NCI-H2107 treated with DMSO at 0.1 percent for 48 hours (cell line): ENCODE measurements at regions not wholly inside any gene's neighbourhood (a gene's known extent, or its start where the extent isn't known, plus 50 kb on each side); places are given as distances from the start of the nearest gene placed in this dataset.

Experiments used
- DNase-seq: peaks from one replicate; lab custom pipeline; 2025; ENCODE audit not compliant: unreplicated experiment; lab: John Stamatoyannopoulos, UW

DNA sequence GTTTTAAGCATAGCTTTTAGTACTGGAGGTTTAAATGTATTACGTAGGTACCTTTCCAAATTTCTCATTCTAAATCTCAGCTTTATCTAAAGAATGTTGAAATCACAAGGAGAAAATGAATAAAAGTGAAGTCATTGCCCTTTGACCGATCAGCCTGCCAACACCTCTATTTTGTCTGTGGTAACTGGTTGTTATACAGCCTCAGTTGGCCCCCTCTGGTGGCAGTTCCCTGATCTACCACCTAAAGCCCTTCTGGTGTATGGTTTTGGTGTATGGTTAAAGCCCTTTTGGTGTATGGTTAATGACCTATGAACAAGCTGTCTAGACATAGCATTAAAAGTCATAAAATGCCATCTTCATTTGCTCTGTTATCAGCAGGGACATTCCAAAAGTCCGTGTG, 378.2 kb upstream of the AZI2 start:
- peak; percentile 57 for DNase-seq

DNA sequence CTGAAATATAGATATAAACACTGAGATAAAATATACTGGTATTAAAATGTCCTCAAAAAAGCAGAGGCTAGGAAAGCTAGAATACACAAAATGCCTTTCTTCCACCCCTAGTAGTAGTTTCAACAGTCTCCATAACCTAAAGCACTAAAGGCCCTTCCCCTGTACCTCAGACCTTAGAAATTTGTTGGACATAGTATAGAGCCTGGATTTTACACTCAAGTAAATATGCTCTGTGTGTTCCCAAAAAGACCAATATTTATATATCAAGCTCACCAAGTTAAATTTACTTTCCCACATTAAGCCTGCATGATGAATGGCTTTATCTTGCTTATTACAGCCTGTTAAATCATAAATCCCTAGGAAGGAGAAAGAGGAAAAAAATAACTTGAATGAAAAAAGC, 378.7 kb upstream of the AZI2 start:
- DNase-seq, result no peak

DNA sequence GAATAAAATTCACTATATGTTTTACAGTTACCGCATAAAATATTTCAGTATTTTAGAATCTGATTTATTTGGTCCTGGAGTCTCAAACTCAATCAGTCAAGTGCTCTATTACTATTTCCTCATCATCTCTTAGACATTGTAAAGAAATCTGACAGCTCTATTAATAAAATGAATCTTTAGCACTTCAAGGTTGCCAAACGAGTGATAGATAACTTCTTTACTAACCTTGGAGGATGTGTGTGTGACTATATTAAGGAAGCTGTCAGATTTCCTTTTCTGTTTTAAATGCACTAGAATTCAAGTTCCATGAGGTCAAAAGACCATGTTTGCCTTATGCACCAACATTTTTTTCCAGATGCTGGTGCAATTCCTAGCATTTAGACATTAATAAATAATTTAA, 389.8 kb upstream of the AZI2 start:
- DNase-seq, result no peak

DNA sequence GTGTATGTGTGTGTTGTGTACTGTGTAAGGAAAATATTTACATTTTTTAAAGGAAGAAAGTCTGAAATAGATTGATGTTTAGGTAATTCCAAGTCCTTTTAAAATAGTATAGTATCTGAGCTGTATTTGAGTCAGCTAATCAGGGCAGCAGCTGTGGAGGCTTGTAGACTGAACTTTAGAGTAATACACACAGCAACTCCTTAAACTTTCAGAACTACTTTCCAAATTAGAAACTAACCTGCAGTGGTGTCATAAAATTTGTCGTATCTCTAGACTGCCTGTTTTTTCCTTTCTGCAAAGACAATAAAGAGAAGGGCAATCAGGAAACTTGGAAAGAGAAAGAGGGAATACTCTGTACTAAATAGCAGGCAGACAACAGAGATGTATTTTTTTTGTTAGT, 391.0 kb upstream of the AZI2 start:
- no peak for DNase-seq

DNA sequence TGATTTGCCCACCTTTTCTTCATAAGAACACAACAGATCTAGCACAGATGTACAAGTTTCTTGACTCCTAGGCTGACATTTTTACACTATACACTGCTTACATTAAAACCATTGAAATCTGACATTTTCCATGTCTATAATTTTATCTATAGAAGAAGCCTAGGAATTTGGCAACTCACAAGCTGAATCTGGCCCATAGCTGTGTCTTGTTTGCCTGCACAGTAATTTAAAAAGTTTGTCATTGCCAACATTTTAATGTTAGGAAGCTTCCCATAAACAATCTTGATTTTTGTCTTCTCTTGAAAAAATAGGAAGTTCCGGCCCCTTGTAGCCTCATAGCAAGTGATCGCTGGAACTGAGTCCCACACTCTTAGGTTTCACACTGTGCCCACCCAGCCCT, 394.6 kb upstream of the AZI2 start:
- DNase-seq, result no peak

DNA sequence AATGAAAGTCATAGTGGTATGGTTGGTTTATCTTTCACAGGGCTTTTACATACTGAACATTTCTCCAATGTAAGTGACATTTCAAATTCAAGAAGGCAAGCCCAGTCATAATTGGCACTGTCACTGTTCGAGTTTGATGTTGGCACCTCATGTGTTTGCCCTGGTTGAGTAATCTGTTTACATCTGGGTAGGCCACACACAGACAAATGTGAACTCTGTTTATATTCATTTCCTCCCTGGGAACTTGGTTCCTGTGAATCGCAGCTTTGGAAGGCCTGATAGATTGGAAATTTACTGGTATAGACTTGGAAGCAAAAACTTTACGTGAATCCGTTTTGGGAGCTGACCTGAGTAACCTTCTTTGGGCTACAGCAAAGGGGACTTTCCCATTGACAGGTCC, 395.2 kb upstream of the AZI2 start:
- no peak for DNase-seq

DNA sequence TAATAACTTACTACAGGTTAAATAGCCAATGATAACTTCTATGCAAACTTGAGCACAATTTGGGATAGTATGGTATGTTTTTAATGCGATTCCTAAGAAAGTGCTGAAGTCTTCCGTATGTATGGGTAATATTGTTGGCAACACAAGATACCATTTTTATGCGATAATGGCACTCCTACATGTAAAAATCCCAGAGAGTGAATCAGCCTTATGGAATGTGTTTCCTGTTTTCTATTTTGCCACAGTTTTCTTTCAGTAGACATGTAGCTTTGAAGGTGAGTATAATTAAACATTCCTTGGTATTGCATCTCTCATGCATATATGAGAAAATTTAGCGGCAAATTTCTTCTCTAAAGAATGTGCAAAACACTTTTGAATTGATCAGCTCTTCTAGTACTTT, 396.8 kb upstream of the AZI2 start:
- no peak for DNase-seq

DNA sequence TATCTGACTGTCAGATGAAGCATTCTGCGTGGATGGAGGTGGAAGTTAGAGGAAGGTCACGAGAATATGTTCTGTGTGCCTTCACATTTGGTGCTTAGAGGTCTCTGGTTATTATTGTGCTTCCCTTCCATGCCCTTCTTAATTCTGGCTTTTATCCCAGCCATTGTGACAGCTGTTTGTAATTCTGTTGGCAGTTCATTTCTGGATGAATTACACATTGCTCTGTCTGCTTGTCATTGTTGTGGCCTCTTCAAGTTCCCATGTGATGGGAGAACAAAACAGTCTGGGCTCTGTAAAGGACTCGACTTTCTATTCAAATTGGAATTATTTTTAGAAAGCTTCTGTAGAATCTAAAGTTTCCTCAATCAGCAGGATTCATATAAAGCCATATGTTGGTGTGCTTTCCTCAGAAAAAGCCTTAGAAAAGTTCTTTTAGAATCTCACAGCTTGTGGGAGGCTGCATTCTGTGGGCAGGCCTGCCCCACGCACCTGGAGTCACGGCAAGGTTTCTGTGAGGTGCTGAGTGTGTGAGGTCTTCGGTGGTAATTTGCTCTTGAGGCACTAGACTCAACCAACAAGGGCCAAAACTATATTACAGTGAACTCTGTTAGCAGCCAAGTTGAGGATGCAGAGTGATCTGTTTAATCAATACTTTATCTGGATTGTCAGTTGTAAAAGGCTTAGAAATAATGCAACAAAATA, 397.4 kb upstream of the AZI2 start:
- peak; percentile 2 for DNase-seq

DNA sequence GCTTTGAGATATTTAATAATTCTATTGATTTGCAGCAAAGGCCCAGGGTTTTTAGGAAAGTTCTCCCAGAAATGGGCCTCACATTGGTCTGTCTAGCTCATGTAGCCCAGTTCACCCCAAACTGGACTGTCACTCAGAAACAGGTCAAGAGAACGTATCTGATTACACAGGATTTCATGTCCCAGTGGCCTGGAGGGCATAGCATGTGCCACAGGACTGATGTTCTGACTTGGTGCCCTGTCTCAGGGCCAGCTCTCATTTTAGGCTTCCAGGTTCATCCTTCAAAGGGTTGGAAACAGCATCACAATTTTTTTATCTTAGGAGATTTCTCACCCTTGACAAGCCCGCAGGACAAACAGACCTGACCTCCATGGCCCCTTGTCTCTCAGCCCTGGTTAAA, 398.4 kb upstream of the AZI2 start:
- no peak for DNase-seq

DNA sequence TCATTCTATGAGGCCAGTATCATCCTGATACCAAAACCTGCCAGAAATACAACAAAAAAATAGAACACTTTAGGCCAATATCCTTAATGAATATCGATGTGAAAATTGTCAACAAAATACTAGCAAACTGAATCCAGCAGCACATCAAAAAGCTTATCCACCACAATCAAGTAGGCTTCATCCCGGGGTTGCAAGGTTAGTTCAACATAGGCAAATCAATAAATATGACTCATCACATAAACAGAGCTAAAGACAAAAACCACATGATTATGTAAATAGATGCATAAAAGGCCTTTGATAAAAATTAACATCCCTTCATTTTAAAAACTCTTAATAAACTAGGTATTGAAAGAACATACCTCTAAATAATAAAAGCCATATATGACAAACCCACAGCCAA, 403.2 kb upstream of the AZI2 start:
- DNase-seq, result no peak

DNA sequence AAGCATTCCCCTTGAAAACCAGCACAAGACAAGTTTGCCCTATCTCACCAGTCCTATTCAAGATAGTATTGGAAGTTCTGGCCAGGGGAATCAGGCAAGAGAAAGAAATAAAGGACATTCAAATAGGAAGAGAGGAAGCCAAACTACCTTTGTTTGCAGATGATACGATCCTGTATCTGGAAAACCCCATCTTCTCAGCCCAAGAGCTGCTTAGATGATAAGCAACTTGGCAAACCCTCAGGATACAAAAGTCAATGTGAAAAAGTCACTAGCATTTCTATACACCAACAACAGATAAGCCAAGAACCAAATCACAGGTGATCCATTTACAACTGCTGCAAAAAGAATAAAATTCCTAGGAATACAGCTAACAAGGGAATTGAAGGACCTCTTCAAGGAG, 403.7 kb upstream of the AZI2 start:
- DNase-seq, result no peak

DNA sequence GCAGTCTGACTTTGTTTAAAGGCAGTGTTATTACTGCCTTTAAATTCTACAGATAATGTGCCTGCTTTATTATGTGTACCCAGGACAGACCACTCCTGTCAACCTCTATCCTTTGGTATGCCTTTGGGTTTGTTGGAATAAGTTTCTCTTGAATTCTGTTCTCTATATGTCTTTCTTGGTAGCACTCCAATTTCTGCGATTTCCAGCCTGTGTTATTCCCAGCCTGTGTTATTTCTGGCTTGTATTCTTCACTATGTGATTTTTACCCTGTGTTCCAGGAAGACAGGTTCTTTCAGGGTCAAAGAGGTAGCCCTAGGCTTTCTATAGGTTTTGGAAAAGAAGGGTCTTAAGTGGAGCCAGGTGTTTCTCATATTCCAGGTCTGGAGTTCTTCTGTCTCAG, 407.4 kb upstream of the AZI2 start:
- DNase-seq, result no peak

DNA sequence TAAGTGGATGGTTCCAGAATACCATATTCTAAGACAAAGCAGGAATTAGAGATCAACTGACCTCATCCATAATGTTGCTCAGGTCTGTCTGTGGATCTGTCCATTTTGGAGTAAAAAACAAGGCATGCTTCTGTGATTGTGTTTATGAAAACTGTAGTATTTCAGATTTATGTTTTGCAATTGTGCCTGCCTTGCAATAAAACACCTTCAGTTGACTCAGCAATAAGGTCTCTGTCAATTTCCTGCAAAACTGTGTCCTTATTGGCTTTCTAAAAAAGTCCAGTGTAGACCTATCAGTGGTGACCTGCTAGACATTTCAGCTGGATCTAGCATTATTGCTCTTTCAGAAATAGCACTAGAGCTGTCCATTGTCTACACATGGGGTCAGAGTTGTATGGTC, 409.5 kb upstream of the AZI2 start:
- DNase-seq, result no peak

DNA sequence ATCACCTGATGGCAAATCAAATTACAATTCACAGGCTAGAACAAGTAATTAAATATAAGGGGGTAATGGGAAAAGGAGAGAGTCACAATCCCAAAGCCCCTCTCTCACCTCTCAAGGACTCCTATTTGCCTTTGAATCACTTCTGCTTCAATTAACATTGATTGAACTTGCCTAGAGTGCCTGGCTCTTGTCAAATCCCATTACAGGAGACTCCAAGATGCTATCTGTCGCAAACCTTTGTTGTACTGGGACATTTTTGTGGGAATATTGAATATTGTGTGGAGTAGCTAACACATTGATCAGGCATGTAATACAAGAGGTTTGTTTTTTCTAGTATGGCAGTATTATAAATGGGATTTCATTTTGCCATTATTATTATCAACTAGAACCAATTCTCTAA, 412.8 kb upstream of the AZI2 start:
- DNase-seq, result no peak

DNA sequence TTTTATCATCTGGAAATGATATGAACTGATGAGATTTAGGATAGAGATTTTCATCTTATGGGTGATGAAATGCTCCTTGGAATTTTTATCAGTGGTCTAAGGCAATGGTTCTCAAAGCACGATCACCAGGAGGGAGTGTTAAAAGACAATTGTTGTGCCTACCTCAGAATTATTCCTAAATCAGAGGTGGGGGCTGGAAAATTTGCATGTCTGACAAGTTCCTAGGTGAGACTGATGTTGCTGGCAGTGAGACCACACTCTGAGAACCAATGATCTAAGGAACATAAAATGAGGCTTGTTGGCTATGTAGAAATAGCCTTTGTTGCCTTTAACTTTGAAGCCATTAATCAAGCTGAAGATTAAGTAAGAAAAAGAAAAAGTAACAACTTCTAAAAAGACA, 416.6 kb upstream of the AZI2 start:
- no peak for DNase-seq

DNA sequence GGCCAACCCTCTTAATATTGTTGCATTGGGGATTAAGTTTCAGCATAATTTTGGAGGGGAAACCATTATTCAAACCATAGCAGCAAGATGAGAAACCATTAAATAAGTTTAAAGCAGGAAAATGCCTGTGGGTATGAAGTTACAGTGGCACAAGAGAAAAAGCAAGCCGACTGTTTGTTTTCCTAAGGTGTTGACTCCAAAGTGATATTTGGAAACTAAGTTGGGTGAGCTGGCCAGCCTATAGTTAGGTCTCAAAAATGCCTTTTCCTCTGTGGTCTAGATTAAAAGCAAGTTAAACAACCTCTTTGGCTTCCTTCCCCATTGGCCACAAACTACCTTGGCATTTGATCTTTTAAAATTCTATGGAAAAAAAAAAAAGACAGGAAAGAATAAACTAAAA, 419.8 kb upstream of the AZI2 start:
- DNase-seq, result no peak

DNA sequence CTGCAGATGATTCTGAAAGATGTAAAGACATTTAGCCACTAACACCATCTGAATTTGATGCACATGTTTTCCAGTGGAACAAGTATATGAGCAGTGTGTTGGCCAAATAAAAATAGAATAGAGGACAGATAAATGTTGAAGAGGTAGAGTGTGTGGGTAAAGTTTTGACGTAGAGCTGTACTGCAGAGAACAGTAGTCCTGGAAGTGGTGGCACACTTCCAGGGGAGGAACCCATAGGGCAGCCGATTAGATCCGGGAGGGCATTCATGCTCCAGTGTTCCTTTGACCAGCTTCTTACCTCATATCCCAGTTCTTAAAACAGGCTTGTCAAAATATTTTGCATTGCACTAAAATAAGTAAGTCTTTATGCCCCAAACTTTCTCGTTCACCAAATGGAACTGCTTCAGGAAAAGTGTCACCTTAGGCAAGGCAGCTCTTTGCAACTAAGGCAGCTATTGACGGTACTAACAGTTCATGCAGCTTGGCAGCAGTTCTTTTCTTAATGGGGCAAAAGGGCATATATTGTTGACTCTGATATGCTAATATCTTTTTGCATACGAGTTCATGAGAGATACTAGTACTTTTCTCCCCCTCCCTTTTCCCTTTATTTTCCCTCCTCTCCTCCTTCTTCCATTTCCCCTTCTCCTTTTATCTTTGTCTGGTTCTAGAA, 429.3 kb upstream of the AZI2 start:
- DNase-seq, result no peak

DNA sequence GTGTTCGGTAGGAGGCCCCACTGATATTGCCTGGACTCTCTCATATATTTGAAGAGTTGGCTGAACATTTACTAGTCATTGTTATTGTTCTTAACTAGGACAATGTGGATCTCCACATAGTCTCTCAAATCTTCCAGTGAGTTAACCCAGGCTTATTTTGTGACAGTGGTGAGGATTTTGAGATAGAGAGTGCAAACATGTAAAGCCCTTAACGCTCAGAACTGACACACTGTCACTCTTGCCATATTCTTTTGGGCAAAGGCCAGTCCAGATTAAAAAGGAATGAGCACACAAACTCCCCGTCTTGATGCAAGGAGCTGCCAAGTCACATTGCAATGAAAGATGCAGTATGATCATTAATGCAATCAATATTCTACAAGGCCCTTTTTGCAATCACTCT, 431.9 kb upstream of the AZI2 start:
- DNase-seq, result no peak

DNA sequence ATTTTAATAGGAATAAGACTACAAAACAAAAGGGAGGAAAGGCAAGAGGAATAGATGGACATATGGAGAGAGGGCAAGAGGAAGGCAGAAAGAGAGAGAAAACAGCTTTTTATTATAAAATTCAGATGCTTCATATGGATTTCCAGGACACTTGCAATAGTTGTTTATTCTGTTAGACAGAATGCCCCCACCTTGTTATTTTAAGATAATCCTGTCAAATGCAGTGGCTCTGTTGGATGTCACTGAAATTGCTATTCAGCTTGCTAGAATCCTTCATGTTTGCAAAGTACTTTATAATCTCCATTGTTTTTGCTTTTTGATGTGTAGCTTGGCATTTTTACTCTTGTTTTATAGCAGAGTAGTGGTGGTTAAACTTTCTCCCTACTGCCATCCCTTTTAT, 432.4 kb upstream of the AZI2 start:
- DNase-seq, result no peak

DNA sequence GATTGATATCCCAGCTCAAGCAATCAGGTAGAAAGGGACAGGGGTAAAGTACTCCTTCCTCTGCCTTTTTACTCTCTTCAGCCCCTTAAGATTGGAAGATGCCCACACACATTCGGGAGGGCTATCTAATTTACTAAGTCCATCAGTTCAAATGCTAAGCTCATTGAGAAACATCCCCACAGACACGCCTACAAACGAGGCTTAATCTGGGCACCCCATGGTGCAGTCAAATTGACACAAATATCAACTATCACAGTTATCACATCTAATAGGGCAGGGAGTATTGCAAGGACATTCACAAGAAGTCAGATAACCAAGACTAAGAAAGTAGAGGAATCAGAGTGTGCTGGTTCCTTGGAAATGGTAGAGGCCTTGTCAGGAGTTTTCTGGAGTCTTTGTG, 437.8 kb upstream of the AZI2 start:
- no peak for DNase-seq

DNA sequence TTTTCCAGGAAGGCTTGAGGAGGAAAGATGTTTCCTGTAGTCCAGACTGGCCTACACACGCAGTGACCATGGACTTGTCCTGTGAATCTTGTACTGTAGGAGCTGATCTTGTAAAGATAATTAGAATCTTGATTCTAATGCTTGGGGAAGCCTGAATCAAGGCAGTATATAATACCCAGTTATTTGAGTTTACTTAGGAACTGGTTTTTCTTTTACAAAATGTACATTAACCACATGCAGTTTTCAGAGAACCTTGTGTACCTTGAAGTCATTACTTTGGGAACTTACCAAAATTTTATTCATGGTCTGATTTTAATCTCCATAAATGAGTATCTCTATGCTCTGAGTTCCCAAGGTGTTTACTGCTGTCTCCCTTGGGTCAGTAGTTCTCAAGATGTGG, 439.9 kb upstream of the AZI2 start:
- no peak for DNase-seq

DNA sequence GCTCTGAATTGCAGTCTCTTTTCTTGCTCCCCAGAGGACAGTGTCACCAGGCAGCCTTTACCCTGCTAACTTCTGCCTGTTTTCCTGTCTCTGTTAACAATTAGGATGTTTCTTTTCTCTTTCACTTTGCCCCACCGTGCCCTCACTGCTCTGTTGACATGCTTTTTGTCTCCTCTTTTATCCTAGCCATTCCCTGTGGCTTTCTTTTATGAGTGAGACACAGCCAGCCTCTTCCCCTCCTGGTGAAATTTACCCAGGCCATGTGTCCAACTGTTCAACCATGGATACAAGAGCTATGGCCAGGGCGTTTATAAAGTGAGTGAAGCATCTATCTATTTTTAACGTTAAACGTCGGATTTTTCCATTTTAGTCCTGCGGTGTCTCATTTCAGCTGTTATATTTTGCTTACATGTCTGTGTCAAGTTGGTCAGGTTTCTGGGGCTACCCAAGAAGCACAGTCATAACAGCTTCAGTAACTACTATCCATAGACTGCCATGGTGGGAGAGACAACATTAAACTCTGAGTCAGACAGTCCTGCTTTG, 443.2 kb upstream of the AZI2 start:
- DNase-seq, result peak; percentile 26

DNA sequence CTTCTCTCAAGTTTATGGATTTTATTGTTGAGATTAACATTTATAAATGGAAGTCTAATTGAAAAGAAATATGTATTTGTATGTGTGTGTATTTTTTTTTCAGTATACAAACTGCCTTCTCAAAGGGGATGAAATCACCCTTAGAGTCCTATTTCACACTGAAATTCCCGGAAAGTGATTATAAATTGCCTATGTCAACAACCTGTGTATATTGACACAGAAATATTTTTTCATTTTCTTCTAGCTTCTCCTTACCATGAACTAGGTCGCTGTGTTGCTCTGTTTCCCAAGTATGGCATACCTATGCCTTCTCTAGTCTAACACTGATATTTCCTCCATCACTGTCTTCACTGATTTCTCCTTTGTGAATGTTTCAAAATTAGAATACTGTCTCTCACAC, 444.0 kb upstream of the AZI2 start:
- DNase-seq, result no peak
